ENCODE measurements at regions not wholly inside any gene's neighbourhood (a gene's known extent, or its start where the extent isn't known, plus 50 kb on each side); places are given as distances from the start of the nearest gene placed in this dataset.

DNA sequence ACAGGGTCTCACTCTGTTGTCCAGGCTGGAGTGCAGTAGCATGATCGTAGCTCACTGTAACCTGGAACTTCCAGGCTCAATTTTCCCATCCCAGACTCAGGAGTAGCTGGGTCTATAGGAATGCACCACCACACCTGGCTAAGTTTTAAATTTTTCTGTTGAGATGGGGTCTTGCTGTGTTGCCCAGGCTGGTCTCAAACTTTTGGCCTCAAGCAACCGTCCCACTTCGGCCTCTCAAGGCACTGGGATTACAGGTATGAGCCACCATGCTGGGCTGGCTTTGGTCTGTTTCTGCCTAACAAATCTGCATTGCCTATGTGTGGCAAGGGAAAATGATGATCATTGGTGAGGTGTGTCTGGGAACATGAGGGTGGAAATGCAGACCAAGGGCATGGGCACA, 59.3 kb upstream of the CLMP start:
- no peak for DNase-seq (ENCODE audit: low spot score)

- peak; percentile 37 for DNase-seq (ENCODE audit: low spot score)
Measured at GRCh38 chr11:123253911-123254310, 58.9 kb upstream of the CLMP start.

DNA sequence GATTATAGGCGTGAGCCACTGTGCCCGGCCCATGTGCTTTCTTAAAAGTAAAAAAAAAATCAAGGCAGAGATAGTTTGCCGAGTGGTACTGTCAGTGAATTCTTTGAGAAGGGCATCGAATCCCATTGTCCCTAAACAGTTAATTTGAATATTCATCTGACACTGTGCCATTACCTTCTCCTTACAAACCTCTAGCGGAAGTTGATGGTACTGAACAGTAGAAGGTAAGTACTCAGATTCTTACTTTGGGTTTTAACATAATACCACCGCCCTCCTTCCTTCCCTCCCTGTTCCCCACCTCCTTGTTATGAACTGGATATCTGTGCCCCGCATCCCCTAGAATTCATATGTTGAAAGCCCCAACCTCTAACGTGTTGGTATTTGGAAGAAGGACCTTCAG, 58.2 kb upstream of the CLMP start:
- DNase-seq (ENCODE audit: low spot score) = no peak

GRCh38 chr11:123251657-123252344, 56.8 kb upstream of the CLMP start:
- peak; percentile 56 for DNase-seq (ENCODE audit: low spot score)

GRCh38 chr11:123250892-123251656, 56.0 kb upstream of the CLMP start:
- DNase-seq (ENCODE audit: low spot score) = peak; percentile 32

DNA sequence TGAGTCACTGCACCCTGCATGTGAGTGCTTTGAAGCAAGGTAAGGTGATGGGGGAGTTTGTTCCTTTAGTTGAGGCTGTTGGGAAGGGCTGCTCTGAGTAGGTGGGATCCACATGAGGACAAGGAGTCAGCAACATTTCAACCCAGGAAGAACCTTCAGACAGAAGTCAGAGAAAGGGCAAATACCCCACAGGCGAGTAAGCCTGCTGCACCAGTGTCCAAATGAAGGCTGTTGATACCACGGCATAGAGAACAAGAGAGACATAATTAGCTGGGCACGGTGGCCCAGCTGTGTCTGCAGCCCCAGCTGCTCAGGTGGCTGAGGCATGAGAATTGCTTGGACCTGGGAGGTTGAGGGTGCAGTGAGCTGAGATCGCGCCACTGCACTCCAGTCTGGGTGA, 54.3 kb upstream of the CLMP start:
- peak; percentile 36 for DNase-seq (ENCODE audit: low spot score)

DNA sequence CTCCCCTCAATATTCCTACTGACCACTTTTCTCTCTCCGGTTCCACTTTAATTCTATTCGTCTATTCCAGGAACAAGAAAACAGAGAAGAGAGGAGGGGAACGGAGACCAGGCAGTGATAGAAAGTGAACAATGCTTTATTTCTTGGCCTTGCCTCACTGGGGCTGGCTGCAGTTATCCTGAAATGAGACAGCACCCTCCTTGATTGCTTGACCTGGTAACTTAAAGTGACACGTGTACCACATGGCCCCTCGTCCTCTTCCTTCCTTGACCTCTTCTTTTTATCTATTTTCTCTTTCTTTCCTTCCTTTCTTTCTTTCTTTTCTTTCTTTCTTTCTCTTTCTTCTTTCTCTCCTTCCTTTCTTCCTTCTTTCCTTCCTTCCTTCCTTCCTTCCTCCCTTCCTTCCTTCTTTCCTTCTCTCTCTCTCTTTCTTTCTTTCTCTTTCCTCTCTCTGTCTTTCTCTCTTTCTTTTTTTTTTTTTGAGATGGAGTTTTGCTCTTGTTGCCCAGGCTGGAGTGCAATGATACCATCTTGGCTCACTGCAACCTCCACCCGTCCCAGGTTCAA, 52.8 kb upstream of the CLMP start:
- no peak for DNase-seq (ENCODE audit: low spot score)

- DNase-seq (ENCODE audit: low spot score) = no peak
Measured at GRCh38 chr11:123247496-123247799, 52.4 kb upstream of the CLMP start.

DNA sequence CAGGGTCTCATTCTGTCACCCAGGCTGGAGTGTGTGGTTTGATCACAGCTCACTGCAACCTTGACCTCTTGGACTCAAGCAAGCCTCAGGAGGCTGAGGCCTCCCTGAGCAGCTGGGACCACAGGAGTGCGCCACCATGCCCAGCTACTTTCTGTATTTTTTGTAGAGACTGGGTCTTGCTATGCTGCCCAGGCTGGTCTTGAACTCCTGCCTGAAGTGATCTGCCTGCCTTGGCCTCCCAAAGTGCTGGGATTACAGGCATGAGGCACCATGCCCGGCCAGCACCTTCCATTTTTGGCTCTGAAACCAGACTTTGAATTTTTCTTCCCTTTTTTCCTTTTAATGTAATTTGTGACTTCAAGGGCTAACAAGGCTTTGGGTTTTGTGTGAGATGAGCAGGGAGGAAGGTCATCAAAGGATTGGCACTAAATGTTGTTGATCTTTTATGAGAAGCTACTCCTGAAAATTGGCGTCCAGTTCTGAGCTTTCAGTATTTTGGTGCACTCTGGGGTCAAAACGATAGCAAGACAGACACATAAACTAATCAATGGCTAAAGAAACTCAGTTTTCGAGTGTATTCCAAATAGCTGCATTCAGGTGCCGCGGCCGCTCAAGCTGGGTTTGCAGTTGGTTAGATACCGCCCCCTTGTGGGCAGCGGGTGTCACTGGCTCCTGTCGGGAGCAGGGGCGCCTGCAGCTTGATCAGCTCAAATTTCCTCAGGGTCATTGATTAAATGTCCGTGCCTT, 51.9 kb upstream of the CLMP start:
- peak; percentile 86 for DNase-seq (ENCODE audit: low spot score)

DNA sequence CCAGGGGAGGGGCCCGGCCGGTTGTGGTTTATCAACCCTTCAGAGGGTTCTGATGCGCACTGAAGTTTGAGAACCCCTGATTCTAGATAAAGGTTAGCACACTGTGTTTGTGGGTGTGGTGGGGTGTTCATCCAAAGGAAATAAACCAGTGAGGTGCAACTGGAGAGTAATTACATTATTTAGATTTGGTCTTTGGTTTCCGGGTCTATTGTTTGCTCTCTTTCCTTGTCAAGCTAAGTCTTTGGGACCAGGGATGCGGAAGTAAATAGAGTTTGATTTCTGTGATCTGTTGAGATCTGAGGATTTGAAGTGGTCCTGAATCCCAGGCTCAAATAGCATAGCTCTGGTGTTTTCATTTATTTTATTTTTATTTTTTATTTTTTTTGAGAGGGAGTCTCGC, 50.5 kb upstream of the CLMP start:
- no peak for DNase-seq (ENCODE audit: low spot score)
